DND-41 (cell line): ENCODE measurements at regions not wholly inside any gene's neighbourhood (a gene's known extent, or its start where the extent isn't known, plus 50 kb on each side); places are given as distances from the start of the nearest gene placed in this dataset.

Experiments
- EZH2 ChIP-seq: IDR thresholded peaks from 3 replicates; pipeline ENCODE4 v1.6.1; 2012; ENCODE audit warnings: borderline replicate concordance, low read depth, mild to moderate bottlenecking, moderate library complexity, low read length, inconsistent platforms; ENCODE audit not compliant: severe bottlenecking
- TF ChIP-seq, protein P1 (sequence below): IDR thresholded peaks from 2 replicates; pipeline ENCODE4 v1.5.1; 2012; ENCODE audit warnings: borderline replicate concordance, low read length, moderate library complexity, mild to moderate bottlenecking; ENCODE audit not compliant: poor library complexity, severe bottlenecking; ENCODE audit errors: extremely low read depth

DNA sequence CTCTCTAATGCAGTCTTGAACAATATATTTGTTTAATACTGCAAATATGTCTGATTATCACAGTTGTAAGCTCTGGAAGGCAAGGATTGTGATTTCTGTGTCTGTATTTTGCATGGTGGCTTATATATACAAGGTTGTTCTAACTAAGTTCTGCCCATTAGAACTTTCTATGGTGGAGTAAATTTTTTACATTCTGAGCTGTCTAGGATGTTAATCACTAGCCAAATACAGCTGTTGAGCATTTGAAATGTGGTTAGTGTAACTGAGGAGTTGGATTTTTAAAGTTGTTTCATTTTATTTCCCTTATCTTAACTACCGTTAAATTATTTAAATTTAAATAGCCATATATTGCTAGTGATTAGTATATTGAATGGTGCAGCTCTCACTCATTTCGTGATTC, 64.3 kb upstream of the DMRTA1 start:
- TF ChIP-seq EZH2: no peak
- TF ChIP-seq, protein P1, sequence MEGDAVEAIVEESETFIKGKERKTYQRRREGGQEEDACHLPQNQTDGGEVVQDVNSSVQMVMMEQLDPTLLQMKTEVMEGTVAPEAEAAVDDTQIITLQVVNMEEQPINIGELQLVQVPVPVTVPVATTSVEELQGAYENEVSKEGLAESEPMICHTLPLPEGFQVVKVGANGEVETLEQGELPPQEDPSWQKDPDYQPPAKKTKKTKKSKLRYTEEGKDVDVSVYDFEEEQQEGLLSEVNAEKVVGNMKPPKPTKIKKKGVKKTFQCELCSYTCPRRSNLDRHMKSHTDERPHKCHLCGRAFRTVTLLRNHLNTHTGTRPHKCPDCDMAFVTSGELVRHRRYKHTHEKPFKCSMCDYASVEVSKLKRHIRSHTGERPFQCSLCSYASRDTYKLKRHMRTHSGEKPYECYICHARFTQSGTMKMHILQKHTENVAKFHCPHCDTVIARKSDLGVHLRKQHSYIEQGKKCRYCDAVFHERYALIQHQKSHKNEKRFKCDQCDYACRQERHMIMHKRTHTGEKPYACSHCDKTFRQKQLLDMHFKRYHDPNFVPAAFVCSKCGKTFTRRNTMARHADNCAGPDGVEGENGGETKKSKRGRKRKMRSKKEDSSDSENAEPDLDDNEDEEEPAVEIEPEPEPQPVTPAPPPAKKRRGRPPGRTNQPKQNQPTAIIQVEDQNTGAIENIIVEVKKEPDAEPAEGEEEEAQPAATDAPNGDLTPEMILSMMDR: no peak
